ENCODE measurements at regions not wholly inside any gene's neighbourhood (a gene's known extent, or its start where the extent isn't known, plus 50 kb on each side); places are given as distances from the start of the nearest gene placed in this dataset.

- Mint-ChIP-seq H3K27ac (ENCODE audit: low read depth, unreplicated experiment) (no peak overlapping the region), H3K27me3 (ENCODE audit: insufficient read depth, unreplicated experiment) (no peaks in the 10 kb centered on the region), H3K36me3 (ENCODE audit: insufficient read depth, unreplicated experiment) (no peaks in the 10 kb centered on the region), H3K4me3 (ENCODE audit: unreplicated experiment) (peak overlapping the region; percentile 11), H3K9me3 (ENCODE audit: unreplicated experiment) (peaks cover 8% of the 10 kb centered on the region), H3K4me1 (ENCODE audit: insufficient read depth, unreplicated experiment) (peaks cover 12% of the 10 kb centered on the region)
- DNase-seq (ENCODE audit: unreplicated experiment): peak; percentile 48
- intact Hi-C loops (cut with micrococcal nuclease): loop anchor here (1.0 to 5.0 kb wide), 4 partner anchors 62 to 933 kb away; partner anchors contain the start of gene IGFBP5
- POLR2A ChIA-PET: interaction anchor here (0.6 to 0.9 kb wide), 3 partner anchors 12 to 61 kb away, joined by 3 to 4 read pairs (median 3); no protein-coding TSS in a partner anchor
- TF ChIP-seq CTCF (IDR thresholded peaks at IDR 0.05; ENCODE audit: unreplicated experiment): no peak
- no TSS peak for BruUV-seq (replicated peaks)
- CTCF ChIA-PET: interaction anchor here (0.7 to 2.5 kb wide), 7 partner anchors 14 to 939 kb away, joined by 3 to 13 read pairs (median 3); no protein-coding TSS in a partner anchor
These were observed 79.3 kb upstream of the IGFBP5 start for GRCh38 chr2:216774620-216775019.

GRCh38 chr2:216774180-216774579 lies 78.8 kb upstream of the IGFBP5 start:
- POLR2A ChIA-PET: no interaction called here
- H3K27me3 Mint-ChIP-seq (ENCODE audit: insufficient read depth, unreplicated experiment): no peaks in the 10 kb centered on the region
- H3K36me3 Mint-ChIP-seq (ENCODE audit: insufficient read depth, unreplicated experiment): no peaks in the 10 kb centered on the region
- no peak for DNase-seq (ENCODE audit: unreplicated experiment)
- CTCF ChIA-PET: interaction anchor here (0.7 to 2.5 kb wide), 4 partner anchors 15 to 392 kb away, joined by 3 to 13 read pairs (median 8); no protein-coding TSS in a partner anchor
- H3K4me3 Mint-ChIP-seq (ENCODE audit: unreplicated experiment): no peak overlapping the region
- BruUV-seq (replicated peaks): no TSS peak
- no peak for TF ChIP-seq CTCF (IDR thresholded peaks at IDR 0.05; ENCODE audit: unreplicated experiment)
- no peak overlapping the region for H3K27ac Mint-ChIP-seq (ENCODE audit: low read depth, unreplicated experiment)
- peaks cover 8% of the 10 kb centered on the region for H3K9me3 Mint-ChIP-seq (ENCODE audit: unreplicated experiment)
- peaks cover 12% of the 10 kb centered on the region for H3K4me1 Mint-ChIP-seq (ENCODE audit: insufficient read depth, unreplicated experiment)
- intact Hi-C loops (cut with micrococcal nuclease): no loop called here

DNA sequence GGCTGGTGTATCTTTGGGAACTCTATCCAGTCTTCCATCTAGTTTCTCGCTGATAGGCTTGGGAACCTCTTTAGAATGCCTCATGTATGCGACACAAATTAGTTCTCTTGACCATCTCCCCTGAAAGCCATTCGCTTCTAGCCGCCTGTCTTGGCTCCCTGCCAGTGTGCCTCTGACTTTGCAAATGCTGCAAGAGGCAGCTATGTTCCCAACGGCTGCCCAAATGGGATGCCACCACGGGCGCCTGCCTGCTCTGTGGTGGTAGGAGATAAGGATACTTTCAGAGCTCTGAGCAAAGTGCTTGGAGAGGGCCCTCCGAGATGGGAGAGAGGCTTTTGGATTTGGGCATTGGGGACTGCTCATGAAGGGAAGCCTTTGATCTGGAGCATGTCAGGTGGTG lies 77.7 kb upstream of the IGFBP5 start:
- intact Hi-C loops (cut with micrococcal nuclease): no loop called here
- no peak overlapping the region for H3K27ac Mint-ChIP-seq (ENCODE audit: low read depth, unreplicated experiment)
- POLR2A ChIA-PET: no interaction called here
- CTCF ChIA-PET: interaction anchor here (0.6 kb wide), 1 partner anchor 921 kb away, joined by 3 read pairs; no protein-coding TSS in a partner anchor
- no peaks in the 10 kb centered on the region for H3K36me3 Mint-ChIP-seq (ENCODE audit: insufficient read depth, unreplicated experiment)
- no TSS peak for BruUV-seq (replicated peaks)
- H3K4me1 Mint-ChIP-seq (ENCODE audit: insufficient read depth, unreplicated experiment): peaks cover 12% of the 10 kb centered on the region
- no peak for TF ChIP-seq CTCF (IDR thresholded peaks at IDR 0.05; ENCODE audit: unreplicated experiment)
- DNase-seq (ENCODE audit: unreplicated experiment): no peak
- H3K9me3 Mint-ChIP-seq (ENCODE audit: unreplicated experiment): peaks cover 8% of the 10 kb centered on the region
- no peak overlapping the region for H3K4me3 Mint-ChIP-seq (ENCODE audit: unreplicated experiment)
- H3K27me3 Mint-ChIP-seq (ENCODE audit: insufficient read depth, unreplicated experiment): no peaks in the 10 kb centered on the region

DNA sequence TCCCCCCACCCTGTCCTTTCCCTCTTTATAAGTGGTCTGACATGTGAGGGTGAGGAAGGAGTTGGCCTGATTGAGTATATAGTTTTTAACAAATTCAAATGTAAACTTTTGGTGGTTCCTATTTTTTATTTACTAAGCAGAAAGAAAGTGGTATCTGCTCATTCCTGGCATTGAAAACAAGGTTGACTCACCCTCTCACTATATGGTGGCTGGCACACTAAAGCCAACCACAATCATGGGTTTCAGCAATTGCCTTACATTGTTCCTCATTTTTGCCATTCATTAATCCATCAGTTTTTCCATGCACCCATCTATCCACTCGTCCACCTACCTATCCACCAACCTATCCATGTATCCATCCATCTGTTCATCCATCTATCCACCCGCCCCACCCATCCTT lies 75.4 kb upstream of the IGFBP5 start:
- ChIA-PET POLR2A (no interaction called here), CTCF (no interaction called here)
- Mint-ChIP-seq H3K27ac (ENCODE audit: low read depth, unreplicated experiment) (no peak overlapping the region), H3K4me3 (ENCODE audit: unreplicated experiment) (no peak overlapping the region), H3K9me3 (ENCODE audit: unreplicated experiment) (peaks cover 8% of the 10 kb centered on the region), H3K27me3 (ENCODE audit: insufficient read depth, unreplicated experiment) (peaks cover 10% of the 10 kb centered on the region), H3K36me3 (ENCODE audit: insufficient read depth, unreplicated experiment) (no peaks in the 10 kb centered on the region), H3K4me1 (ENCODE audit: insufficient read depth, unreplicated experiment) (peaks cover 12% of the 10 kb centered on the region)
- no TSS peak for BruUV-seq (replicated peaks)
- TF ChIP-seq CTCF (IDR thresholded peaks at IDR 0.05; ENCODE audit: unreplicated experiment): no peak
- no peak for DNase-seq (ENCODE audit: unreplicated experiment)
- intact Hi-C loops (cut with micrococcal nuclease): no loop called here
